ENCODE measurements at regions not wholly inside any gene's neighbourhood (a gene's known extent, or its start where the extent isn't known, plus 50 kb on each side); places are given as distances from the start of the nearest gene placed in this dataset.

GRCh38 chr20:40232756-40233155 is 456.3 kb downstream of the MAFB start:
- DNase-seq (ENCODE audit: low read depth, low spot score): no peak

GRCh38 chr20:40232273-40232672 is 456.8 kb downstream of the MAFB start:
- no peak for DNase-seq (ENCODE audit: low read depth, low spot score)

GRCh38 chr20:40230486-40230885 is 458.6 kb downstream of the MAFB start:
- no peak for DNase-seq (ENCODE audit: low read depth, low spot score)

GRCh38 chr20:40225596-40225995 is 463.4 kb downstream of the MAFB start:
- no peak for DNase-seq (ENCODE audit: low read depth, low spot score)

GRCh38 chr20:40223810-40224209 is 465.2 kb downstream of the MAFB start:
- no peak for DNase-seq (ENCODE audit: low read depth, low spot score)

- DNase-seq (ENCODE audit: low read depth, low spot score): no peak
Measured at GRCh38 chr20:40218971-40219370, 470.1 kb downstream of the MAFB start.

GRCh38 chr20:40218316-40218969 is 470.6 kb downstream of the MAFB start:
- DNase-seq (ENCODE audit: low read depth, low spot score): no peak

- DNase-seq (ENCODE audit: low read depth, low spot score): no peak
Measured at GRCh38 chr20:40207655-40208054, 481.4 kb downstream of the MAFB start.

- no peak for DNase-seq (ENCODE audit: low read depth, low spot score)
Measured at GRCh38 chr20:40205971-40206370, 483.1 kb downstream of the MAFB start.

- DNase-seq (ENCODE audit: low read depth, low spot score): no peak
Measured at GRCh38 chr20:40203032-40203431, 486.0 kb downstream of the MAFB start.

- DNase-seq (ENCODE audit: low read depth, low spot score): no peak
Measured at GRCh38 chr20:40197691-40198090, 491.3 kb downstream of the MAFB start.

GRCh38 chr20:40196846-40197436 is 492.1 kb downstream of the MAFB start:
- no peak for DNase-seq (ENCODE audit: low read depth, low spot score)

GRCh38 chr20:40195742-40196141 is 493.3 kb downstream of the MAFB start:
- no peak for DNase-seq (ENCODE audit: low read depth, low spot score)

GRCh38 chr20:40192529-40192928 is 496.5 kb downstream of the MAFB start:
- DNase-seq (ENCODE audit: low read depth, low spot score): no peak

GRCh38 chr20:40192081-40192480 is 497.0 kb downstream of the MAFB start:
- DNase-seq (ENCODE audit: low read depth, low spot score): no peak

- DNase-seq (ENCODE audit: low read depth, low spot score): no peak
Measured at GRCh38 chr20:40191573-40191972, 497.5 kb downstream of the MAFB start.

- DNase-seq (ENCODE audit: low read depth, low spot score): no peak
Measured at GRCh38 chr20:40189621-40190020, 499.4 kb downstream of the MAFB start.

GRCh38 chr20:40188319-40188718 is 500.7 kb downstream of the MAFB start:
- DNase-seq (ENCODE audit: low read depth, low spot score): no peak

- DNase-seq (ENCODE audit: low read depth, low spot score): no peak
Measured at GRCh38 chr20:40186826-40187225, 502.2 kb downstream of the MAFB start.

GRCh38 chr20:40181676-40182075 is 507.4 kb downstream of the MAFB start:
- no peak for DNase-seq (ENCODE audit: low read depth, low spot score)

GRCh38 chr20:40176098-40176841 is 512.8 kb downstream of the MAFB start:
- no peak for DNase-seq (ENCODE audit: low read depth, low spot score)

GRCh38 chr20:40175296-40175695 is 513.7 kb downstream of the MAFB start:
- DNase-seq (ENCODE audit: low read depth, low spot score): no peak

GRCh38 chr20:40173872-40174271 is 515.2 kb downstream of the MAFB start:
- DNase-seq (ENCODE audit: low read depth, low spot score): no peak
